Upper lobe of left lung (tissue), 6 donors: ENCODE measurements at regions not wholly inside any gene's neighbourhood (a gene's known extent, or its start where the extent isn't known, plus 50 kb on each side); places are given as distances from the start of the nearest gene placed in this dataset.

Source experiments
- ATAC-seq, 2 donors: fragments of 200-7000 bp; cut with Tn5 transposase; one replicate each; pipeline ENCODE4 v1.9.1; 2022; ENCODE audit warnings: mild to moderate bottlenecking in 2 of 2, moderate library complexity in 2 of 2; ENCODE audit not compliant: low FRiP score in 2 of 2
- DNase-seq, 2 donors: peaks; one replicate each; pipeline ENCODE4 v3.0.0-alpha.2; 2019 to 2020
- H3K27ac ChIP-seq, 4 donors: fragments of 200-600 bp; sonication (generic); one replicate each; pipeline ENCODE4 v1.5.1; 2016 to 2019
- H3K27me3 ChIP-seq, 4 donors: fragments of 200-600 bp; sonication (generic); one replicate each; pipeline ENCODE4 v1.5.1; 2017 to 2019
- H3K36me3 ChIP-seq, 4 donors: fragments of 200-600 bp; sonication (generic); one replicate each; pipeline ENCODE4 v1.5.1; 2016 to 2019
- H3K4me1 ChIP-seq, 4 donors: fragments of 200-600 bp; sonication (generic); one replicate each; pipeline ENCODE4 v1.5.1; 2018 to 2019
- H3K4me3 ChIP-seq, 4 donors: fragments of 200-600 bp; sonication (generic); one replicate each; pipeline ENCODE4 v1.5.1; 2017 to 2019; ENCODE audit warnings: mild to moderate bottlenecking in 2 of 4, moderate library complexity in 1 of 4
- H3K9me3 ChIP-seq, 4 donors: fragments of 200-600 bp; sonication (generic); one replicate each; pipeline ENCODE4 v1.5.1; 2018 to 2019
- CTCF ChIP-seq, 6 experiments: fragments of 450-650 bp in 4 of 6; fragments of 200-600 bp in 2 of 6; sonication (generic) in 2 of 6; IDR thresholded peaks; one replicate each; pipeline ENCODE4 v1.5.1; 2016 to 2019; ENCODE audit warnings: antibody characterized with exemption in 6 of 6
- EP300 ChIP-seq, 4 donors: sonication (generic); formaldehyde crosslinking; IDR thresholded peaks; one replicate each; pipeline ENCODE4 v1.5.1; 2017; ENCODE audit warnings: antibody characterized with exemption in 4 of 4, control low read depth in 2 of 4
- POLR2A ChIP-seq, 4 donors: fragments of 450-650 bp; IDR thresholded peaks; one replicate each; pipeline ENCODE4 v1.5.1; 2016 to 2017; ENCODE audit warnings: antibody characterized with exemption in 4 of 4, mild to moderate bottlenecking in 2 of 4
- POLR2AphosphoS5 ChIP-seq, 2 donors: sonication (generic); formaldehyde crosslinking; IDR thresholded peaks; one replicate each; pipeline ENCODE4 v1.5.1; 2017; ENCODE audit warnings: antibody characterized with exemption in 2 of 2
- WGBS, 2 donors: methylation state at CpG; one replicate each; pipeline ENCODE4 v1.1.5; 2017 to 2018; 5-methylcytosine and 5-hydroxymethylcytosine counted together
- donor health status: DM: no; HTN: no; CAD: no; lungs with moderate emphysema.
- donor health status: DM: no; HTN: yes; CAD: no; lungs with severe emphysema.

DNA sequence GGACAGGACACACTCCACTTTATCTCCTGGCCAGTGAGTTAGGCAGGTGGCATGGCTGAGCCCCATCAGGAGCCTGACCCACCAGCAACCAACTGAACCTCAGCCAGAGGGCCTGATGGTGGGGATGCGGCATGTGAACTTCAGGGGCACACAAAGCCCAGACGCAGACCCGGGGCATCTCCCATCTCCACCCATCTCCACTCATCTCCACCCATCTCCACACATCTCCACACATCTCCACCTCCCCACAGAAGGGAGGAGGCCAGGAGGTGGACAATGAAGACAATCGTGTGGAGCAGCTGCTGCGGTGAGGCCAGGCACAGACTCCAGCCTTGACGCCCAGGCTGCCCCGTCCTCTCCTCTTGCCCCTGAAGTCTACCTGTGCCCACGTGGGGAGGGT, 340.8 kb downstream of the CTTN start:
- DNase-seq = no peak
- no peaks in the 10 kb centered on the region for H3K36me3 ChIP-seq

DNA sequence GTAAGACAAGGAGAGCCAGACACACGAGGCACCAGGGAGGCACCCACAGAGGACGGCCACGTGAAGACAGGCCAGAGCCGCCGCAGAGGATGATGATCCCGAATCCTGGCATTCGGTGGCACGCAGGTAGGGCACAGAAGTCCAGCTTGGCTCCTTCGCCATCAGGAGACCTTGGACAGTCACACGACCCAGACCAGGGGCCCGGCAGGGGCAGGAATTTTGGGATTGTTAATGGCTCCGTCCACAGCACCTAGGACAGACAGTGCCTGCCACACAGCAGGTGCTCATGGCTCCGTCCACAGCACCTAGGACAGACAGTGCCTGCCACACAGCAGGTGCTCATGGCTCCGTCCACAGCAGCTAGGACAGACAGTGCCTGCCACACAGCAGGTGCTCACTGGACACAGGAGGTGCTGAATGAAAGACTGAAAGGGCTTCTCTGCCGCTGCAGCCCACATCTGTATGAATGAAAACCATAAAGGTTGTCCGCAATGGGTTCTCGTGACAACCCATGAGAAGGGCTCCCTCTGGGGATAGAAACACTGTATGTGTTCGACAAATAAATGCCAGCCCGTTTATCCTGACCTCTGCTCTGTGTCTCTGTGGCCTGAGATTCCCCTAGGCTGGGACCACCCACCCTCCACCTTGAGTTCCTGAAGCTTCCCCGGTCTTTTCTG, 341.6 kb downstream of the CTTN start:
- Histone ChIP-seq H3K9me3 (no peaks in the 10 kb centered on the region), H3K27me3 (no peaks in the 10 kb centered on the region), H3K4me3 (no peak overlapping the region), H3K27ac (no peak overlapping the region), H3K36me3 (no peaks in the 10 kb centered on the region), H3K4me1 (no peaks in the 10 kb centered on the region)
- TF ChIP-seq POLR2AphosphoS5 (IDR thresholded peaks at IDR 0.05) (no peak), CTCF (IDR thresholded peaks at IDR 0.05) (no peak), POLR2A (IDR thresholded peaks at IDR 0.05) (no peak), EP300 (IDR thresholded peaks at IDR 0.05) (no peak)
- no peak for DNase-seq
- ATAC-seq = no peak
- WGBS, 2 donors = 75 to 79% methylated on average over 17 to 20 of the region's 20 CpGs

More for the DNA sequence above, 340.8 kb downstream of the CTTN start:
- no peak for TF ChIP-seq POLR2A (IDR thresholded peaks at IDR 0.05)
- TF ChIP-seq EP300 (IDR thresholded peaks at IDR 0.05) = no peak
- no peak for TF ChIP-seq POLR2AphosphoS5 (IDR thresholded peaks at IDR 0.05)
- TF ChIP-seq CTCF (IDR thresholded peaks at IDR 0.05) = no peak
- ATAC-seq = no peak
- Histone ChIP-seq H3K27me3 (no peaks in the 10 kb centered on the region), H3K4me1 (no peaks in the 10 kb centered on the region), H3K27ac (no peak overlapping the region), H3K4me3 (no peak overlapping the region), H3K9me3 (no peaks in the 10 kb centered on the region)
- WGBS, 2 donors = 95 to 97% methylated on average over 8 of the region's 8 CpGs

GRCh38 chr11:70740488-70740851, 342.1 kb downstream of the CTTN start:
- H3K4me3 ChIP-seq = no peak overlapping the region
- no peak overlapping the region for H3K27ac ChIP-seq
- no peak for TF ChIP-seq POLR2AphosphoS5 (IDR thresholded peaks at IDR 0.05)
- TF ChIP-seq EP300 (IDR thresholded peaks at IDR 0.05) = no peak
- no peak for TF ChIP-seq POLR2A (IDR thresholded peaks at IDR 0.05)
- TF ChIP-seq CTCF (IDR thresholded peaks at IDR 0.05) = no peak
- 43 to 67% methylated on average over 6 of the region's 6 CpGs for WGBS, 2 donors
- no peaks in the 10 kb centered on the region for H3K36me3 ChIP-seq
- H3K4me1 ChIP-seq = no peaks in the 10 kb centered on the region
- H3K9me3 ChIP-seq = no peaks in the 10 kb centered on the region
- no peak for ATAC-seq
- DNase-seq = no peak
- H3K27me3 ChIP-seq = no peaks in the 10 kb centered on the region

DNA sequence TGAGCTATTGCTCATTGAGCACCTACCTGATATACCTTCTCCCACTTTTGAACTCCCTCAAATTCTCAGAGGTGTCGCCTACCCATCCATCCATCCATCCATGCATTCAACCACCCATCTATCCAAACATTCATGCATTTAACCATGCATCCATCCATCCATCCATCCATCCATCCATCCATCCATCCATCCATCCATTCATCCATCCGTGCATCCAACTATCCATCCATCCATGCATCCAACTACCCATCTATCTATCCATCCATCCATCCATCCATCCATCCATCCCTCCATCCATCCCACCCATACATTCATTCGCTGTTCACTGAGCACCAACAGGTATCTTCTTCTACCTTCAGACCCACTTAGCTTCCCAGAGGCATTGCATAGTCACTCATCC, 342.8 kb downstream of the CTTN start:
- WGBS, 2 donors = 83 to 91% methylated on average over 3 of the region's 3 CpGs
- H3K4me1 ChIP-seq = no peaks in the 10 kb centered on the region
- no peaks in the 10 kb centered on the region for H3K9me3 ChIP-seq
- DNase-seq (no peak), ATAC-seq (no peak)
- H3K4me3 ChIP-seq = no peak overlapping the region
- no peak overlapping the region for H3K27ac ChIP-seq
- H3K36me3 ChIP-seq = no peaks in the 10 kb centered on the region
- H3K27me3 ChIP-seq = no peaks in the 10 kb centered on the region
- TF ChIP-seq CTCF (IDR thresholded peaks at IDR 0.05) (no peak), EP300 (IDR thresholded peaks at IDR 0.05) (no peak), POLR2AphosphoS5 (IDR thresholded peaks at IDR 0.05) (no peak), POLR2A (IDR thresholded peaks at IDR 0.05) (no peak)
